ENCODE measurements at regions not wholly inside any gene's neighbourhood (a gene's known extent, or its start where the extent isn't known, plus 50 kb on each side); places are given as distances from the start of the nearest gene placed in this dataset.

DNA sequence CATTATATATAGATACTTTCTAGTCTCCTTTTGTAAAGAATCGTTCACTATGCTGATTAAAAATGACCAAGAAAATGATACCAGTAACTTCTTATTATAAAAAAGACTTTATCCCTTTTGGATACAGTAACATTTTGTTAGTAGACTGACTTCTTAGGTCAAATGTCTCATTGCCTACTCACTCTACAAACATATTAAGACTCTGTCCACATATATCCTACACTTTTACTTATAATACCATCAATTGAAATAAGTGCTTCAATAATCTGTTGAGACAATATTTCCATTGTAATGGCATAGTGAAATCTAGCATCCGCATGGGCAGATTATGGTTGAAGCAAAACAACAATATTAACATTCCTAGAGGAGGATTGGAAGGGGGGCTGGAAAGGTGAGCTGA is 180.6 kb downstream of the ARL4A start:
- Histone ChIP-seq H2AFZ (ENCODE audit: low read length) (no peak overlapping the region), H3K27ac (ENCODE audit: low read depth, low read length, poor library complexity, severe bottlenecking) (no peak overlapping the region), H3K9me2 (ENCODE audit: insufficient read depth, low read length) (no peaks in the 10 kb centered on the region), H3K4me3 (ENCODE audit: low read depth, low read length, poor library complexity, severe bottlenecking) (no peak overlapping the region), H4K20me1 (ENCODE audit: insufficient read depth, low read length) (no peaks in the 10 kb centered on the region), H3K4me1 (ENCODE audit: insufficient read depth, low read length, poor library complexity, severe bottlenecking) (no peaks in the 10 kb centered on the region), H3K4me2 (ENCODE audit: low read length) (no peak overlapping the region), H3K36me3 (ENCODE audit: insufficient read depth, low read length) (no peaks in the 10 kb centered on the region), H3K9me3 (ENCODE audit: low read length) (no peaks in the 10 kb centered on the region), H3K79me2 (ENCODE audit: insufficient read depth, low read depth, low read length) (no peaks in the 10 kb centered on the region)
- ChIA-PET POLR2A (no interaction called here), CTCF (ENCODE audit: unreplicated experiment) (no interaction called here)
- TF ChIP-seq EZH2phosphoT487 (IDR thresholded peaks at IDR 0.05; ENCODE audit: borderline replicate concordance, low read depth, low read length), result no peak
- TF ChIP-seq, protein P1, sequence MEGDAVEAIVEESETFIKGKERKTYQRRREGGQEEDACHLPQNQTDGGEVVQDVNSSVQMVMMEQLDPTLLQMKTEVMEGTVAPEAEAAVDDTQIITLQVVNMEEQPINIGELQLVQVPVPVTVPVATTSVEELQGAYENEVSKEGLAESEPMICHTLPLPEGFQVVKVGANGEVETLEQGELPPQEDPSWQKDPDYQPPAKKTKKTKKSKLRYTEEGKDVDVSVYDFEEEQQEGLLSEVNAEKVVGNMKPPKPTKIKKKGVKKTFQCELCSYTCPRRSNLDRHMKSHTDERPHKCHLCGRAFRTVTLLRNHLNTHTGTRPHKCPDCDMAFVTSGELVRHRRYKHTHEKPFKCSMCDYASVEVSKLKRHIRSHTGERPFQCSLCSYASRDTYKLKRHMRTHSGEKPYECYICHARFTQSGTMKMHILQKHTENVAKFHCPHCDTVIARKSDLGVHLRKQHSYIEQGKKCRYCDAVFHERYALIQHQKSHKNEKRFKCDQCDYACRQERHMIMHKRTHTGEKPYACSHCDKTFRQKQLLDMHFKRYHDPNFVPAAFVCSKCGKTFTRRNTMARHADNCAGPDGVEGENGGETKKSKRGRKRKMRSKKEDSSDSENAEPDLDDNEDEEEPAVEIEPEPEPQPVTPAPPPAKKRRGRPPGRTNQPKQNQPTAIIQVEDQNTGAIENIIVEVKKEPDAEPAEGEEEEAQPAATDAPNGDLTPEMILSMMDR (conservative IDR thresholded peaks at IDR 0.05; ENCODE audit: low read length), result no peak
- no peak for DNase-seq (ENCODE audit: low spot score)
- intact Hi-C loops (cut with micrococcal nuclease; ENCODE audit: unreplicated experiment), result no loop called here
- no TSS peak for BruUV-seq (replicated peaks)

DNA sequence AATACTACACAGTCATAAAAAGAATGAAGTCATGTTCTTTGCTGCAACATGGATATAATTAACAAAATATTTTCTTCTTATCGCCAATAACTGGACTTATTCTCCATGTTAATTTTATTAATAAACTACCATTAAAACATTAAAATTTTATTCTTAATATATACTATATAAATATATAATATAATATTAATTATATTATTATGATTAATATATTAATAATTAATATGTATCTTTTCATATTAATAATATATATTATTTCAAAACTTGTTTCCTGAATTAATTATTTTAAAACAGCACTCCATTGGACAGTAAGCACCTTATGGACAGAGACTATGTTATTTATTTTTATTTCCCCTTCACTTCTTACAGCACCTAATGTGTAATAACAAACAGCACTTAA is 182.8 kb downstream of the ARL4A start:
- Histone ChIP-seq H2AFZ (ENCODE audit: low read length) (no peak overlapping the region), H3K27ac (ENCODE audit: low read depth, low read length, poor library complexity, severe bottlenecking) (no peak overlapping the region), H3K9me2 (ENCODE audit: insufficient read depth, low read length) (no peaks in the 10 kb centered on the region), H3K4me2 (ENCODE audit: low read length) (no peak overlapping the region), H3K4me3 (ENCODE audit: low read depth, low read length, poor library complexity, severe bottlenecking) (no peak overlapping the region), H3K36me3 (ENCODE audit: insufficient read depth, low read length) (no peaks in the 10 kb centered on the region), H4K20me1 (ENCODE audit: insufficient read depth, low read length) (no peaks in the 10 kb centered on the region), H3K4me1 (ENCODE audit: insufficient read depth, low read length, poor library complexity, severe bottlenecking) (no peaks in the 10 kb centered on the region), H3K79me2 (ENCODE audit: insufficient read depth, low read depth, low read length) (no peaks in the 10 kb centered on the region), H3K9me3 (ENCODE audit: low read length) (no peaks in the 10 kb centered on the region)
- TF ChIP-seq, protein P1 (conservative IDR thresholded peaks at IDR 0.05; ENCODE audit: low read length), result no peak
- TF ChIP-seq EZH2phosphoT487 (IDR thresholded peaks at IDR 0.05; ENCODE audit: borderline replicate concordance, low read depth, low read length), result no peak
- DNase-seq (ENCODE audit: low spot score), result no peak
- CTCF ChIA-PET (ENCODE audit: unreplicated experiment), result no interaction called here
- POLR2A ChIA-PET, result interaction anchor here (1.0 kb wide), 1 partner anchor 21 kb away, joined by 4 read pairs; no protein-coding TSS in a partner anchor
- intact Hi-C loops (cut with micrococcal nuclease; ENCODE audit: unreplicated experiment), result no loop called here
- no TSS peak for BruUV-seq (replicated peaks)

DNA sequence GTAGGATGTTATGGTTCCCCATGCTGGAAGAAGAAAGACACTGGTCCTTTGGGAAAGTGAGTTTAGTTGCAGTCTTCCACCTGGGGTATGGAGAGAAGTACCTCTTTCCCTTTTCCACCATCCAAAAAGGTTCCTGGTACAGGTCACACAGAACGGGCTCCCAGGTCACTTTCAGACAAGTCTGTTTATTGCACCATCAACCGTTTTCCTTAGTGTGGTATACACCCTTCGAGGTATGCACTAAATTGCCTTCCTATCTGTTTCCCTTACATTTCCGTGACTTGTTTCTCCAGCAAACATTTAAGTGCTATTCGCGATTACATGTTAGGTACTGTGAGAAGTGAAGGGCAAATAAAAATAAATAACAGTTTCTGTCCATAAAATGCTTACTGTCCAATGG is 185.1 kb downstream of the ARL4A start:
- ChIA-PET CTCF (ENCODE audit: unreplicated experiment) (no interaction called here), POLR2A (interaction anchor here (0.8 kb wide), 1 partner anchor 80 kb away, joined by 3 read pairs; no protein-coding TSS in a partner anchor)
- DNase-seq (ENCODE audit: low spot score), result no peak
- H3K79me2 ChIP-seq (ENCODE audit: insufficient read depth, low read depth, low read length), result no peaks in the 10 kb centered on the region
- no peak overlapping the region for H3K27ac ChIP-seq (ENCODE audit: low read depth, low read length, poor library complexity, severe bottlenecking)
- no peaks in the 10 kb centered on the region for H3K9me2 ChIP-seq (ENCODE audit: insufficient read depth, low read length)
- no peak overlapping the region for H3K4me2 ChIP-seq (ENCODE audit: low read length)
- H4K20me1 ChIP-seq (ENCODE audit: insufficient read depth, low read length), result no peaks in the 10 kb centered on the region
- no peaks in the 10 kb centered on the region for H3K36me3 ChIP-seq (ENCODE audit: insufficient read depth, low read length)
- intact Hi-C loops (cut with micrococcal nuclease; ENCODE audit: unreplicated experiment), result no loop called here
- no peaks in the 10 kb centered on the region for H3K4me1 ChIP-seq (ENCODE audit: insufficient read depth, low read length, poor library complexity, severe bottlenecking)
- H2AFZ ChIP-seq (ENCODE audit: low read length), result no peak overlapping the region
- H3K4me3 ChIP-seq (ENCODE audit: low read depth, low read length, poor library complexity, severe bottlenecking), result no peak overlapping the region
- TF ChIP-seq EZH2phosphoT487 (IDR thresholded peaks at IDR 0.05; ENCODE audit: borderline replicate concordance, low read depth, low read length), result no peak
- TF ChIP-seq, protein P1 (conservative IDR thresholded peaks at IDR 0.05; ENCODE audit: low read length), result no peak
- no TSS peak for BruUV-seq (replicated peaks)
- H3K9me3 ChIP-seq (ENCODE audit: low read length), result no peaks in the 10 kb centered on the region

Data from OCI-LY7 (cell line).